ENCODE measurements at regions not wholly inside any gene's neighbourhood (a gene's known extent, or its start where the extent isn't known, plus 50 kb on each side); places are given as distances from the start of the nearest gene placed in this dataset.

DNA sequence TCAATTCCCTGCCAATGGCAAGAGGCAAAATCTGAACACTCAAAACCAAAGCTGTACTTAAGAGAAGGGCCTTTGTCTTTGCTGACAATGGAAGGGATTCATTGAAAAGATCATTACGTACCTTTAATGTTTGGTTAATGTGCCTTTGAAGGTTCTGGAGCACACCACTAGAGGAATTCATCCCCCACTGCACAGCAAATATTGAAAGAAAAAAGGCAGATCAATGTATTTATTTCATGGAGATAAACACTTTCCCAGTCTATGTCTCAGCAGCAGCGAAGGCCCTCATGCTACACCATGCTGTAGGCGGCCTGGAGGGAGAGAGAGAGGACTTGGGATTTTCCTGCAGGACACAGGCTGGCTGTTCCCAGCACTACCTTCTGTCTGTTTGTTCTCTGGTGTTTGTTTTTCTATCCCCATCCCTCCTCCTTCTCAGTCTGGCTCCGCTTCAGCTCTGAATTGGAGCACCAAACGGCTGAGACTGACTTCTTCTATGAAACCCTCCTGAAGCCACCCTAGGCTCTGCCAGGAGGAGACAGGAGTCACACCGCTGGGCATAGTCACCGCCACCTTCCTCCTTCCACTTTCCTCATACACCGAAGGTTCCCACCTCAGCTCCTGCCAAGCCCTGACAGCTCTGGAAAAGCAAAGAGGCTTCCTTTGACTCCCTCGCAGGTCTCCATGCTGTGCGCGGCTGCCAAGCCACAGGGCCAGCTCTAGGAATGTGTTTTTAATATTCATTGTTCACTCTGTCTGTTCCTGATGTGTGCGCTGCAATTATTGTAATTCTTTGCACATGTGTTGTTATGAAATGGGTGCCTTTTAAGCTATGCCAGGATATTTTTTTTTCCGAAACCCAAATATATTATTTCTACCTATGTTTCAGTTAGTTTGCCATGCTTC lies 301.5 kb downstream of the FZD1 start:
- TF ChIP-seq, protein P1, sequence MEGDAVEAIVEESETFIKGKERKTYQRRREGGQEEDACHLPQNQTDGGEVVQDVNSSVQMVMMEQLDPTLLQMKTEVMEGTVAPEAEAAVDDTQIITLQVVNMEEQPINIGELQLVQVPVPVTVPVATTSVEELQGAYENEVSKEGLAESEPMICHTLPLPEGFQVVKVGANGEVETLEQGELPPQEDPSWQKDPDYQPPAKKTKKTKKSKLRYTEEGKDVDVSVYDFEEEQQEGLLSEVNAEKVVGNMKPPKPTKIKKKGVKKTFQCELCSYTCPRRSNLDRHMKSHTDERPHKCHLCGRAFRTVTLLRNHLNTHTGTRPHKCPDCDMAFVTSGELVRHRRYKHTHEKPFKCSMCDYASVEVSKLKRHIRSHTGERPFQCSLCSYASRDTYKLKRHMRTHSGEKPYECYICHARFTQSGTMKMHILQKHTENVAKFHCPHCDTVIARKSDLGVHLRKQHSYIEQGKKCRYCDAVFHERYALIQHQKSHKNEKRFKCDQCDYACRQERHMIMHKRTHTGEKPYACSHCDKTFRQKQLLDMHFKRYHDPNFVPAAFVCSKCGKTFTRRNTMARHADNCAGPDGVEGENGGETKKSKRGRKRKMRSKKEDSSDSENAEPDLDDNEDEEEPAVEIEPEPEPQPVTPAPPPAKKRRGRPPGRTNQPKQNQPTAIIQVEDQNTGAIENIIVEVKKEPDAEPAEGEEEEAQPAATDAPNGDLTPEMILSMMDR (conservative IDR thresholded peaks at IDR 0.05; ENCODE audit: low read length): no peak
- TF ChIP-seq EZH2phosphoT487 (IDR thresholded peaks at IDR 0.05; ENCODE audit: borderline replicate concordance): no peak
